Stimulated activated CD4-positive, alpha-beta T cell treated with anti-CD3 and anti-CD28 coated beads, Interleukin-2, amount 100 ng/mL, for 48 hours (primary cell): ENCODE measurements at regions not wholly inside any gene's neighbourhood (a gene's known extent, or its start where the extent isn't known, plus 50 kb on each side); places are given as distances from the start of the nearest gene placed in this dataset.

Experiments
- DNase-seq, 2 donors: peaks; one replicate each; pipeline ENCODE4 v3.0.0-alpha.2; 2020

DNA sequence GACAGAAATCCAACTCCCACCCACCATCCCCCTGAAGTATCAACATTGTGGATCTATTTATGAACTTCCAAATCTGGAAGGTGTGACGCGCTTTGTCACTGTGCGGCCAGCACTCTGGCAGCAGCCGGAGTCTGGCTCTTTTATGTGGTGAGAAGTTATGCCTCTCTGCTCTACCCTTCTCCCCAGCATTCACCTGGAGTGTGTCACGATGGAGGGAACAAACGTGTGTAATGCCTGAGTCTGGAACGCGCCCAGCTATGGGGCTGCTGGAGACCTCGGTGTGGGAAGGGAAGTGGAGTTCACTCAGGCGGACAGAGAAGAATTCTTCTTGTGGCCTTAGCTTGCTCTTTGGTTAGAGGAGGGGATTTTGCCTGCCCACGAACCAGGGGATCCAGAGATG lies 222.1 kb upstream of the RPL34 start:
- DNase-seq: no peak

- DNase-seq: no peak
Observed at GRCh38 chr4:108397850-108398249, 222.5 kb upstream of the RPL34 start.

DNA sequence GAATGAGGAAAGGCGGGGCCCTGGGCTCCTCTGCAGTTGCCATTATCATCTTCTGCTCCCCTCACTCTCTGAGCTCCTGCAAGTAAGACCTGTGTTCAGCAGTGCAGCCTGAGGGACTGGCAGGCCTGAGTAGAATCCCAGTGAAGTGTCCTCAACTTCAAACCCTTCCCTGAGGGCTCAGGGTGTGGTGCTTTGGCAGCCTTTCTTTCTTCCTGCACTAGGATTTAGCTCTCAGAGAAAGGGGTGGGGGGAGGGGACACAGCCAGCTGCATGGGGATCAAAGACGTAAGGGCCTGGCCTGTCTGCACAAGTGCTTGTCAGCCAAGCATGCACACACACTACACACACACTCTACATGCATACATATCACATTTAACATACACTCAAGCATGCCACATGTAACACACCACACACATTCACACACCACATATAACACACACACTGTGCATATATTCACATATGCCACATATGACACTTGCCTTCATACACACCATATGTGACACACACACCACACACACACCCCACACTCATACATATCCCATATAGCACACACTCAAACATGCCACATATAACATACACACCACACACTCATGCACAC lies 223.4 kb upstream of the RPL34 start:
- no peak for DNase-seq

DNA sequence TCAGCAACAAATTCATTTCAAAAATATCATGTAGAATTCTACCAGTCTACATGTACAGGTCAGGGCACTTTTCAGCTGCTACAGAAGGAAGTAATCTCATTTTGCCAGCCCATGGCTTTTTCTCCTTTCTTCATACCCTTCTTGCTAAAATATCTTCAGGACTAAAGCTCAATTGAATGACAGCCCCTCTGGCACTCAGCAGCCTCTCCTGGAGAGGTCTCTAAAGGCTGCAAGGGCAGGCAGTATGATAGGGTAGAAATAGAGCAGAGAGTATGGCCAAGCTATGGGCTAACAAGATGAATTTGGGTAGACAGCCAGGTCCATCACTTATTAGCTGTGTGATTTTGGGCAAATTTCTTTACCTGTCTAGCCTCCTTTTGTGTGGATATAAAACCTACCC lies 224.6 kb upstream of the RPL34 start:
- DNase-seq: no peak

DNA sequence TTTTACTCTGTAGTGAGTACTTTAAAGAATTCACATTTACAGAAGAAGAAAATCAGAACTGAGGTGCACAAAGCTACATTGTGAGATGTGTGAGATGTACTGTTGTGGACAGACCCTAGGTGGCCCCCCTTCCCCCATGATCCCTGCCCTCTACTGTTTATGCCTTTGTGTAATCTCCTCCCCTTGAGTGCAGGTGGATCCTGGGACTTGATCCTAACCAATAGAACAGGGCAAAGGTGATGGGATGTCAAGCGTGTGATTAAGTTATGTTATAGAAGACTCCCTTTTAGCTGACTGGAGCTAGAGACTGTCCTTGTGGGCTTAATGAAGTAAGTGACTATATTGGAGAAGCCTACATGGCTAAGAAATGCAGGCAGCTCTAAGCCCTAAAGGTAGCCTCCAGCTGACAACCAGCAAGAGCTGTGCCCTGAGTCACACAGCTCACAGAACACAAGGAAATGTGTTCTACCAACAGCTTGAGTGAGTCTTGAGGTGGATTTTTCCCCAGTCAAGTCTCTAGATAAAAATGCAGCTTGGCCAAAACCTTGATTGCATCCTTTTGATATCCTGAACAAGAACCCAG lies 225.2 kb upstream of the LEF1 start:
- DNase-seq: no peak

GRCh38 chr4:108391701-108392455 lies 223.1 kb upstream of the LEF1 start:
- DNase-seq: no peak

DNA sequence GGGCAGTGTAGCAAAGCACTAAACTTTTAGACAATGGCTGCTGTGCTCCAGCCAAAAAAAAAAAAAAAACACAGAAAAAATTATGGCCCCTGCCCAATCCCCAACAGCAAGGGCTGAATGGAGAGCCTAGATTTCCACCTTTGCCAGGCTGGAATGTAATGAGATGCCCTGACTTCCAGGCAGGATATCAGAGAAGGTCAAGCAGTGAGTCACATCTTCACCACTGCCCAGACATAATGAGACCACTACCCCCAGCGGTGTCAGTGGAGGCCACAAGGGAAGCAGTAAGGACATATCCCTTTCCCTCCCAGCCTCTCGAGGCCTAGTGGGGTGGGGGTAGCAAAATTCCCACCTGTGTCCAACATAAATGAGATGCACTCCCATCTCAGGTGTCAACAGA lies 216.3 kb upstream of the LEF1 start:
- no peak for DNase-seq

- DNase-seq: no peak
Observed at GRCh38 chr4:108384544-108384943, 215.8 kb upstream of the LEF1 start.

DNA sequence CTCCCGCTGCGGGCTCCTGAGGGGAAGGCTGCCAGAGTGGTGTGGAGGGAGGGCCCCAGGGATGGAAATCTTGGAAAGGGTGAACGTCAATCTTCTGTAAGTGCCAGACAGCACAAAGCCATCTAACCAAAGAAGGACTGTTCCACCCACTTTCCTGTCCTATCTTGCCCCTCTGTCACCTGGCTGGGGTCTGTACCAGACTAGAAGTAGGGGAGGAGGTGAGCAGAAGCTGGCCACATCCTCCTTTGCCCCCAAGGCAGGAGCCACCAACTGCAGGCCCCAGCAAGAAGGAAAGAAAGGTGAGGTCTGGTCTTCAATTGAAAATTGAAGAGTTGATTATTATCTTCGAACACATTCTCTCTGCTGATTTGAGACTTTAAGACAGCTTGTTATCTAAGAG lies 214.4 kb upstream of the LEF1 start:
- no peak for DNase-seq

DNA sequence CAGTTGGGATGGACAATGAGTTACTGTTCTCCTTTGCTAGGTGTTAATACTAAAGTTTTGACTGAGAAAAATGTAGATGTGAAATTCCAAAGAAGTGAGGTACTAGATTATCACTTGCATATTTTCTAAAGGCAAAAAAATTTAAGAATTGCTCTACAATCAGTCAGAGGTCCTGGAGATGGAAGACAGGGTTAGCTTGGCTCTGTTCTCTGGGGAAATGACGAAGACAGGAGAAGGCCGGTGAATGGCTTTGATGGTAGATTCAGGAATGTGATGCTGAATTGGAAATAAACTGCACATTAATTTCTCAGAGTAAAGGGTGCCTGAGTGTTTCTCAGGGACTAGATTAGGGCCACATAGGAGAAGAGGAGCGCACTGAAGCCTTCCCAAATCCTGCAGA lies 214.0 kb upstream of the LEF1 start:
- DNase-seq: no peak

GRCh38 chr4:108378164-108378563 lies 209.4 kb upstream of the LEF1 start:
- no peak for DNase-seq

- no peak for DNase-seq
Observed at GRCh38 chr4:108377021-108377420, 208.3 kb upstream of the LEF1 start.

DNA sequence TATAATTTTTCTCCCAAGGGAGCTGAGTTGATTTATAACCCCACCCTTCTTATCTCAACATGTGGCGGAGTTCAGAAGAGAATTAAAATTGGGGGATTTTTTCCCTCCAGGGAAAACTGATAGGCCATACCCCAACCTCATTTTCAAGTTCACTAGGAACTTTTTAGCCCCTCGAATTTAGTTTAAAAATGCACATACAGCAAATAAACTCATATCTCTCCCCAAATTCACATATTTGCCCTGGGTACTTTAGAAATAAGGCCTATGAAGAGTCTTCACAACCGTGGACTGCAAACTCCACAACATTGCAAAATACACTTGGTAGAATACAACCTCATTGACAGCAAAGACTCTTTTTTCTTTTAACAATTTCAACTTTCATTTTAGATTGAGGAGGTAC lies 206.7 kb upstream of the LEF1 start:
- no peak for DNase-seq

- DNase-seq: no peak
Observed at GRCh38 chr4:108372681-108373080, 203.9 kb upstream of the LEF1 start.

GRCh38 chr4:108371282-108371681 lies 202.6 kb upstream of the LEF1 start:
- no peak for DNase-seq

DNA sequence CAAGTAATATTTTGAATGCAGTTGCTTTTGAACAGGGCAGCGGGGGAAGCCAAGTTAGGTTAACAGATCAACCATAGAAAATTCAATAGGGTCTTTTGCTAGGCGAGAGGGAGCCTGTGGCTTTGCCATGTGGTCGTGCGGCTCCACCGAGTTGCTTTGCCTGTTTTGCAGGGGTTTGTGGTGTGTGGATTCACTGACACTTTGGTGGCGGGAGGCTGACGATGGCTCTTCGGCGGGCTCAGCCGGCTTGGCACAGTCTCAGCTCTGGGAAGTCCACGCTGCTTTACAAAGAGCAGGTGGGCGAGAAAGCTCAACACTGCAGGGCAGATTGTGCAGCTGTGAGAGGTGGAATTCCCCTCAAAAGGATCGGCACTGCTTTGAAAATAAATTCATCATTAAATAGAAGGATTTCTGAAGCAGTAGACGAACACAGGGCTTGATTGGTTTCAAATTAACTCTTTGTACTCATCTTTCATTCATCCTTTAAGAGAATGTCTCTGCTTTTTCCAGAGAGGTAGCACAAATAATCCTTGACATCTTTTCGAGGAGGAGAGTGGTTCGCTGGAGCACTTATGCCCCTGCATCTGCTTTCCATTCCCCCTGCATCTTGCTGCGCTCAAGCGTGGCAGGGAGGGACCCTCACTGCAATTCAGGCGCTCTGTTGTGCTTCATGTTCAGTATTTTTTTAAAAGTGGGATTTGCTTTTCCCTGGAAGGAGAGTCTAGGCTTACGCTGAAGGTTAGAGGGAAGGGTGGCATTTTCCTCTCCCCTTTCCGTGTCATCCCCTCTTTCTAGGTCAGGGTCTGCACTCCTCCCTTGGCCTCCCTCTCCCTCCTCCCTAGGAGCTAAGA lies 201.8 kb upstream of the LEF1 start:
- DNase-seq: peak in 1 of 2 donors; percentile 10

DNA sequence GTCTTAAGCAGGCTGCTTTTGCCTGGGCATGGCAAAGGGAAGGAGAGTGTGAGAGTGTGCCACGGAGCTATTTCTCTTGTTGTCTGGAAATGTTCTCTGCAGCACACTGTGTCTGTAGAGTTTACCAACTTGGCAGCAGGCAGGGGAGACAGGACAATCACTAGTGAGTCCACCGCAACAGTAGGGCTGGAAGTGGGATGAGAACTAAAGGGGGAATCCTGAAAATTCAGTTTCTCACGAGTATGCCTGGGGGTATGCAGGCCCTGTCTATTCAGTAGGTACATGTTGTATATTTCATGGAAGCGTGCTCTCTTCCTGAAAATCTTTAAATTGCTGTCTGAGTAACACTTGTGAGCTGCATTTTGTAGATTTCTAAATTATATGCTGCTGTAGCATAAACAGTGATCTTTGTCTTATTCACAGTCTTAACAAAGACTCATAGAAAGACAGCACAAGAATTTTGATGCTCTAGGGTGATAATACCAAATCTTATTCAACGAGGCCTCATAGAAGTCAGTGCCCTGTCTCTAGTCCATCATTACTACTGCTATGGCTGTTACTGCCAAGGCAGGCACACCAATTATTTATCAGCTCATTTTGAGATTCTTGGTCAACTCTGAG lies 200.4 kb upstream of the LEF1 start:
- DNase-seq: no peak

DNA sequence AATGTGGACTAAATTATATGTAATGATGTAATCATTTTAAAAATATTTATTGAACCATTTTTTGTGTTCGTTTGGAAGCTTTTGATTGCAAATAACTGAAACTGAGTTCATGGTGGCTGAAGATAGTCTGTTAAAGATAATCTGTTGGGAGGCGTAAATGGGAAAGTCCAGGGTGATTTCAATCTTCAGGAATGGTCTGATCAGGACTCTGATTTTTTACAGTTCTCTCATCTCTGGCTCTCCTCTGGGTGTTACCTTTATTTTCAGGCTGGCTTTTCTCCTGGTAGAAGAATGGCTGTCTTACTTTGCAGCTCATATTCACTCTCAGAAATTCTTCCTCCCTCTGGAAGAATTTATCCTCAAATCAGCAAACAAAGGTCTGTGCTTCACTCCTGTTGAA lies 199.0 kb upstream of the LEF1 start:
- DNase-seq: no peak

DNA sequence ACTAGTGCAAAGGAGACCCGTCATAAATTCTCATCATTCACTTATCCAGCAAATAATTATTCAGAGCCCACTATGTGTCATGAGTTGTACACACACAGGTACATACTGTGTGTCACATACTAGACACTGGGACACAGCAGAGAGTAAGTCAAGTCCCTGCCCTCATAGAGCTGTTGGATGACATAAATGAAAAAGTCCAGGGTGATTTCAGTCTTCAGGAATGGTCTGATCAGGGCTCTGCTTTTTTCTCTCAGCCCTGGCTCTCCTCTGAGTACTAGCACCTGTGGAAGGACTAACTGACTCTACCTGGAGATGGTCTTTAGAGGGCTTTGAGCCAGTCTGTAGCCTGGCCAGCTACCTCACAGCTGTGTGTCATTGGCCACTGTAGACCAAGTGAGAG lies 198.0 kb upstream of the LEF1 start:
- DNase-seq: no peak

DNA sequence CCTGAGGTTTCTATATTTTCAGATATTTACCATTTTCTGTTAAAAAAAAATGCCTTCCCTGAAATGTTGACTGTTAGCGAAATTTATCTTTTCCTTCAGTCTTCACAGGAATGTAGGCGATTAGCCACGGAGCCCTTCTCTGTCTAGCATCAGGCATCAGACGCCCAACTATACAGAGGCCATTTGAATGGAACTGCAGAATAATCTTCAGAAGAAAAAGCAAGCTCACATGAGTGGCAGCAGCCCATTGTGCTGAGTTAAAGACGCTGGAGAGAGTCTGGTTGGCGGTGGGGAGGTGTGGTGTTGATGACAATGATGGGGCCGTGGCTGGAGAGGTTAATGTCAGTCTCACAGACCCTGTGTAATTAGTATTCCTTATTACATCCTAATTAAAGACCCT lies 196.8 kb upstream of the LEF1 start:
- DNase-seq: no peak

DNA sequence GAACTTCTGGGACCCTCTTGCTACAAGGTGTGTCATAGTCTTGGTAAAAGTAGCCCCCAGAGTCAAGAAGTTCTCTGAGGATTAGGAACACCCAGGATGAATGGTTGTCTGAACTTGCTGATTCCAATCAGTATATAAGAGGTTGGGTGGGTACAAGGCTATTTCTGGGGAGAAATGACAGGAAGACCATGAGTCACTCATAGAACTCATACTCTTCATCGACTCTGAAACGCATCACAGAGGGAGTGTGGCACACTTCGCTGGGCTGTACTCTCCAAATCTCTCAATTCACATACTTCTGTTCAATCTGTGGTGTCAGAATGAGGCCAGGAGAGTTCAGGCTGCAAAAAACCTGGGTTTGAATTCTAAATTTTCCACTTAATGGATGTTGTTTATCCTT lies 193.2 kb upstream of the LEF1 start:
- no peak for DNase-seq

GRCh38 chr4:108361446-108361820 lies 192.7 kb upstream of the LEF1 start:
- no peak for DNase-seq

GRCh38 chr4:108360754-108361445 lies 192.2 kb upstream of the LEF1 start:
- no peak for DNase-seq
